CD4-positive, alpha-beta memory T cell (primary cell): ENCODE measurements at regions not wholly inside any gene's neighbourhood (a gene's known extent, or its start where the extent isn't known, plus 50 kb on each side); places are given as distances from the start of the nearest gene placed in this dataset.

Experiments
- CTCF ChIA-PET: fragments of 350-600 bp; sonication (Branson Sonifier 250); formaldehyde crosslinking; loops from one replicate; lab custom pipeline; 2021; ENCODE audit warnings: inconsistent platforms; ENCODE audit not compliant: partially characterized antibody; lab: Charles Lee
- POLR2A ChIA-PET: fragments of 350-600 bp; sonication (Branson Sonifier 250); formaldehyde crosslinking; loops from one replicate; lab custom pipeline; 2021; ENCODE audit not compliant: partially characterized antibody; lab: Charles Lee
- DNase-seq, 5 donors: peaks; one replicate each; pipeline versions ENCODE4 v3.0.0 to v3.0.0-alpha.2; 2020 to 2022; ENCODE audit warnings: mixed read lengths in 1 of 5
- H3K27ac ChIP-seq: one replicate; pipeline ENCODE4 v1.7.0; 2013; ENCODE audit warnings: low read depth, low read length
- H3K27me3 ChIP-seq: 2 replicates; pipeline ENCODE4 v1.7.0; 2013; ENCODE audit warnings: mild to moderate bottlenecking, low read length, moderate library complexity; ENCODE audit not compliant: insufficient read depth
- H3K36me3 ChIP-seq: 2 replicates; pipeline ENCODE4 v1.7.0; 2013; ENCODE audit warnings: mild to moderate bottlenecking, low read length, moderate library complexity; ENCODE audit not compliant: insufficient read depth
- H3K4me1 ChIP-seq: 2 replicates; pipeline ENCODE4 v1.7.0; 2013; ENCODE audit warnings: mild to moderate bottlenecking, low read length, moderate library complexity; ENCODE audit not compliant: insufficient read depth
- H3K4me3 ChIP-seq, 2 donors: one replicate each; pipeline ENCODE4 v1.7.0; 2013; ENCODE audit warnings: low read length in 2 of 2, mild to moderate bottlenecking in 1 of 2
- H3K9me3 ChIP-seq, 2 donors: one replicate each; pipeline ENCODE4 v1.7.0; 2013; ENCODE audit warnings: low read length in 2 of 2, control low read depth in 1 of 2; ENCODE audit not compliant: control insufficient read depth in 1 of 2
- H3K27ac Mint-ChIP-seq, 7 donors: one replicate each; pipeline ENCODE4 v1.8.0; 2020 to 2021; ENCODE audit warnings: mixed read lengths in 7 of 7, mild to moderate bottlenecking in 6 of 7, inconsistent platforms in 3 of 7, moderate library complexity in 3 of 7
- H3K27me3 Mint-ChIP-seq, 2 donors: one replicate each; pipeline ENCODE4 v1.8.0; 2020 to 2021; ENCODE audit warnings: mixed read lengths in 2 of 2
- H3K36me3 Mint-ChIP-seq, 2 donors: one replicate each; pipeline ENCODE4 v1.8.0; 2020 to 2021; ENCODE audit warnings: mixed read lengths in 2 of 2, inconsistent platforms in 1 of 2, mild to moderate bottlenecking in 1 of 2
- H3K4me1 Mint-ChIP-seq, 4 donors: one replicate each; pipeline ENCODE4 v1.8.0; 2020 to 2021; ENCODE audit warnings: mixed read lengths in 4 of 4, mild to moderate bottlenecking in 1 of 4
- H3K4me3 Mint-ChIP-seq, 8 donors: one replicate each; pipeline ENCODE4 v1.8.0; 2020 to 2021; ENCODE audit warnings: mixed read lengths in 8 of 8, mild to moderate bottlenecking in 7 of 8, moderate library complexity in 6 of 8, inconsistent platforms in 3 of 8
- H3K9me3 Mint-ChIP-seq, 8 donors: one replicate each; pipeline ENCODE4 v1.8.0; 2020 to 2021; ENCODE audit warnings: mixed read lengths in 8 of 8, mild to moderate bottlenecking in 5 of 8, inconsistent platforms in 3 of 8, moderate library complexity in 1 of 8
- intact Hi-C: fragments of 100-400 bp; cut with micrococcal nuclease; formaldehyde crosslinking; loops from one replicate; pipeline ENCODE4 v1.15.1; 2023

GRCh38 chr18:60826346-60826745 is 453.8 kb upstream of the MC4R start:
- no peaks in the 10 kb centered on the region for H3K4me1 Mint-ChIP-seq
- no peak overlapping the region for H3K27ac Mint-ChIP-seq
- no peaks in the 10 kb centered on the region for H3K9me3 ChIP-seq
- intact Hi-C loops, result no loop called here
- H3K27me3 ChIP-seq, result no peaks in the 10 kb centered on the region
- H3K36me3 Mint-ChIP-seq, result no peaks in the 10 kb centered on the region
- H3K27me3 Mint-ChIP-seq, result no peaks in the 10 kb centered on the region
- H3K36me3 ChIP-seq, result no peaks in the 10 kb centered on the region
- no peak overlapping the region for H3K4me3 Mint-ChIP-seq
- POLR2A ChIA-PET, result no interaction called here
- no peak overlapping the region for H3K4me3 ChIP-seq
- DNase-seq, result no peak
- H3K4me1 ChIP-seq, result no peaks in the 10 kb centered on the region
- peaks cover 0 to 7% (median 3%) of the 10 kb centered on the region in 8 donors for H3K9me3 Mint-ChIP-seq
- H3K27ac ChIP-seq, result no peak overlapping the region
- CTCF ChIA-PET, result no interaction called here

- CTCF ChIA-PET, result no interaction called here
- H3K27ac Mint-ChIP-seq, result no peak overlapping the region
Measured at GRCh38 chr18:60831971-60832370, 459.4 kb upstream of the MC4R start.

GRCh38 chr18:60838677-60839076 is 466.1 kb upstream of the MC4R start:
- Mint-ChIP-seq H3K4me1 (no peaks in the 10 kb centered on the region), H3K27me3 (no peaks in the 10 kb centered on the region), H3K27ac (no peak overlapping the region), H3K36me3 (no peaks in the 10 kb centered on the region), H3K4me3 (no peak overlapping the region), H3K9me3 (peaks cover 0 to 20% (median 10%) of the 10 kb centered on the region in 8 donors)
- POLR2A ChIA-PET, result no interaction called here
- Histone ChIP-seq H3K9me3 (no peaks in the 10 kb centered on the region), H3K4me1 (no peaks in the 10 kb centered on the region), H3K27me3 (no peaks in the 10 kb centered on the region), H3K4me3 (no peak overlapping the region), H3K36me3 (no peaks in the 10 kb centered on the region), H3K27ac (no peak overlapping the region)
- CTCF ChIA-PET, result no interaction called here
- DNase-seq, result no peak
- intact Hi-C loops, result no loop called here

More at GRCh38 chr18:60831971-60832370, 459.4 kb upstream of the MC4R start:
- Mint-ChIP-seq H3K4me3 (no peak overlapping the region), H3K4me1 (no peaks in the 10 kb centered on the region), H3K27me3 (no peaks in the 10 kb centered on the region), H3K36me3 (no peaks in the 10 kb centered on the region), H3K9me3 (peaks cover 0 to 7% (median 0%) of the 10 kb centered on the region in 8 donors)
- Histone ChIP-seq H3K27ac (no peak overlapping the region), H3K36me3 (no peaks in the 10 kb centered on the region), H3K27me3 (no peaks in the 10 kb centered on the region), H3K4me3 (no peak overlapping the region), H3K4me1 (no peaks in the 10 kb centered on the region), H3K9me3 (no peaks in the 10 kb centered on the region)
- POLR2A ChIA-PET, result no interaction called here
- DNase-seq, result no peak
- intact Hi-C loops, result no loop called here

GRCh38 chr18:60846396-60846795 is 473.8 kb upstream of the MC4R start:
- intact Hi-C loops, result no loop called here
- Mint-ChIP-seq H3K27ac (no peak overlapping the region), H3K9me3 (peaks cover 0 to 24% (median 14%) of the 10 kb centered on the region in 8 donors), H3K4me1 (no peaks in the 10 kb centered on the region), H3K36me3 (no peaks in the 10 kb centered on the region), H3K27me3 (no peaks in the 10 kb centered on the region), H3K4me3 (no peak overlapping the region)
- ChIA-PET CTCF (no interaction called here), POLR2A (no interaction called here)
- no peaks in the 10 kb centered on the region for H3K9me3 ChIP-seq
- no peak for DNase-seq
- H3K4me3 ChIP-seq, result no peak overlapping the region
- H3K27ac ChIP-seq, result no peak overlapping the region
- no peaks in the 10 kb centered on the region for H3K27me3 ChIP-seq
- H3K36me3 ChIP-seq, result no peaks in the 10 kb centered on the region
- H3K4me1 ChIP-seq, result no peaks in the 10 kb centered on the region

GRCh38 chr18:60847517-60847916 is 474.9 kb upstream of the MC4R start:
- Mint-ChIP-seq H3K4me1 (no peaks in the 10 kb centered on the region), H3K27ac (no peak overlapping the region), H3K4me3 (no peak overlapping the region), H3K36me3 (no peaks in the 10 kb centered on the region), H3K9me3 (peaks cover 0 to 21% (median 7%) of the 10 kb centered on the region in 8 donors), H3K27me3 (no peaks in the 10 kb centered on the region)
- no peaks in the 10 kb centered on the region for H3K36me3 ChIP-seq
- CTCF ChIA-PET, result no interaction called here
- no peaks in the 10 kb centered on the region for H3K9me3 ChIP-seq
- DNase-seq, result no peak
- H3K27me3 ChIP-seq, result no peaks in the 10 kb centered on the region
- intact Hi-C loops, result no loop called here
- H3K4me3 ChIP-seq, result no peak overlapping the region
- no peaks in the 10 kb centered on the region for H3K4me1 ChIP-seq
- POLR2A ChIA-PET, result no interaction called here
- no peak overlapping the region for H3K27ac ChIP-seq

GRCh38 chr18:60861575-60861974 is 471.7 kb upstream of the CDH20 start:
- no peak for DNase-seq
- Histone ChIP-seq H3K4me3 (no peak overlapping the region), H3K9me3 (no peaks in the 10 kb centered on the region), H3K36me3 (no peaks in the 10 kb centered on the region), H3K27ac (no peak overlapping the region), H3K4me1 (no peaks in the 10 kb centered on the region), H3K27me3 (no peaks in the 10 kb centered on the region)
- peaks cover 0 to 22% (median 6%) of the 10 kb centered on the region in 8 donors for H3K9me3 Mint-ChIP-seq
- H3K27ac Mint-ChIP-seq, result no peak overlapping the region
- POLR2A ChIA-PET, result no interaction called here
- CTCF ChIA-PET, result no interaction called here
- H3K36me3 Mint-ChIP-seq, result no peaks in the 10 kb centered on the region
- no peaks in the 10 kb centered on the region for H3K27me3 Mint-ChIP-seq
- no peak overlapping the region for H3K4me3 Mint-ChIP-seq
- H3K4me1 Mint-ChIP-seq, result no peaks in the 10 kb centered on the region
- intact Hi-C loops, result no loop called here

- Histone ChIP-seq H3K4me3 (no peak overlapping the region), H3K27ac (no peak overlapping the region), H3K27me3 (no peaks in the 10 kb centered on the region), H3K9me3 (no peaks in the 10 kb centered on the region), H3K4me1 (no peaks in the 10 kb centered on the region), H3K36me3 (no peaks in the 10 kb centered on the region)
- no peak for DNase-seq
- no peak overlapping the region for H3K27ac Mint-ChIP-seq
- H3K36me3 Mint-ChIP-seq, result no peaks in the 10 kb centered on the region
- H3K4me3 Mint-ChIP-seq, result no peak overlapping the region
- POLR2A ChIA-PET, result no interaction called here
- no peaks in the 10 kb centered on the region for H3K27me3 Mint-ChIP-seq
- no peaks in the 10 kb centered on the region for H3K4me1 Mint-ChIP-seq
- peaks cover 0 to 19% (median 6%) of the 10 kb centered on the region in 8 donors for H3K9me3 Mint-ChIP-seq
- intact Hi-C loops, result no loop called here
- CTCF ChIA-PET, result no interaction called here
Measured at GRCh38 chr18:60862988-60863387, 470.2 kb upstream of the CDH20 start.

GRCh38 chr18:60865801-60866200 is 467.4 kb upstream of the CDH20 start:
- H3K27ac Mint-ChIP-seq, result no peak overlapping the region
- intact Hi-C loops, result no loop called here

More at GRCh38 chr18:60865801-60866200, 467.4 kb upstream of the CDH20 start:
- no peaks in the 10 kb centered on the region for H3K4me1 ChIP-seq
- DNase-seq, result no peak
- Mint-ChIP-seq H3K4me3 (no peak overlapping the region), H3K36me3 (no peaks in the 10 kb centered on the region), H3K9me3 (peaks cover 0 to 13% (median 4%) of the 10 kb centered on the region in 8 donors), H3K4me1 (no peaks in the 10 kb centered on the region), H3K27me3 (no peaks in the 10 kb centered on the region)
- no peaks in the 10 kb centered on the region for H3K36me3 ChIP-seq
- no peaks in the 10 kb centered on the region for H3K9me3 ChIP-seq
- no peaks in the 10 kb centered on the region for H3K27me3 ChIP-seq
- ChIA-PET POLR2A (no interaction called here), CTCF (no interaction called here)
- no peak overlapping the region for H3K27ac ChIP-seq
- H3K4me3 ChIP-seq, result no peak overlapping the region
